GM12878 (cell line): ENCODE measurements at regions not wholly inside any gene's neighbourhood (a gene's known extent, or its start where the extent isn't known, plus 50 kb on each side); places are given as distances from the start of the nearest gene placed in this dataset.

Experiments
- BRCA1 ChIP-seq: IDR thresholded peaks from 2 replicates; pipeline ENCODE4 v1.6.1; 2011; ENCODE audit warnings: low read depth, low read length, improper control_type of control experiment
- EP300 ChIP-seq, 2 experiments: fragments of 150-350 bp in 1 of 2; IDR thresholded peaks; 2 replicates each; pipeline ENCODE4 v1.6.1; 2011 to 2012; ENCODE audit warnings: low read depth in 2 of 2, low read length in 2 of 2, borderline replicate concordance in 1 of 2, improper control_type of control experiment in 1 of 2, inconsistent platforms in 1 of 2; ENCODE audit not compliant: control insufficient read depth in 1 of 2
- EZH2 ChIP-seq: IDR thresholded peaks from 2 replicates; pipeline ENCODE4 v1.6.1; 2012; ENCODE audit warnings: low read depth, mild to moderate bottlenecking, control low read depth, inconsistent platforms, low read length, borderline replicate concordance; ENCODE audit not compliant: control insufficient read depth
- POLR2A ChIP-seq: IDR thresholded peaks from 2 replicates; pipeline ENCODE4 v1.6.1; 2011; ENCODE audit warnings: low read depth, mild to moderate bottlenecking, low read length

DNA sequence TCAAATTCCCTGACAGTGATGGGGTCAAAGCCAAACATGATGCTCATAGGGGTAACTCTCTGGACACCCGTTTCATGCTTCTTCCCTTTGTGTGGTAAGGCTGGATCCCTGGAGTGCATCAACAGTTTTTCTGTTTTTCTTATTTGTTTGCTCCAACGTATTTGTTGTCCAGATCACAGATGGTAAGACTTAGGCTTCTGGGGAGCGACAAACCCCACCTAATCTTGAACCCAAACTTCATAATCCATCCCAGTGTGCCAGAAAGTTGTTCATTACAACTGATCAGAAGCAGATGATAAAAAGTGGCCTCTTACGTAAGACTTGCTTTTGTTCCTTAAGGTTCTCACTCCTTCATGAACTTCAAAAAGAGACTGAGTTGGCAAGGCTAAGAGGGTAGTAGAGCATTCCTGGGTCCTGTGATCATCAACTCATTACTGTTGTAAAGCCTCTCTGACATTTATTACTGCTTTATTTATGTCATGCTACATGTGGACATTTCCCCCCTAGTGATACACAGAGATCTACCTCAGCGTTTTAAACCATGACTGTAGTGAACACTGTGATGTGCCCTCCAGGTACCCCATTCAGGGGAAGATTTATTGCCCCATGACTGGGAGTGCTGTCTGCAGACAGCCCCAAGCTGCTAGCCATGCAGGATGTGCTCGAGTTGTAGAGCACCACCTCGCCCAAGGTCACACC is 125.6 kb downstream of the CCDC71L start:
- TF ChIP-seq POLR2A, result no peak
- no peak for TF ChIP-seq EZH2
- no peak for TF ChIP-seq BRCA1
- no peak for TF ChIP-seq EP300 (IDR thresholded peaks at IDR 0.05; ENCODE audit: borderline replicate concordance in 1 of 2, control insufficient read depth in 1 of 2, low read depth in 2 of 2, low read length in 2 of 2)
